Endothelial cell of umbilical vein (primary cell): ENCODE measurements at regions not wholly inside any gene's neighbourhood (a gene's known extent, or its start where the extent isn't known, plus 50 kb on each side); places are given as distances from the start of the nearest gene placed in this dataset.

ENCODE experiments used
- BruUV-seq: library from RNA; stranded (reverse); fragments of 400-500 nt; replicated peaks from 2 replicates; lab custom pipeline; 2021; lab: Mats Ljungman, UMichigan
- CTCF ChIA-PET: fragments of 300-600, 350-600 bp; sonication (Branson Sonifier 250); formaldehyde crosslinking; loops from one replicate; lab custom pipeline; 2021; ENCODE audit warnings: antibody characterized with exemption, inconsistent platforms; lab: Charles Lee
- POLR2A ChIA-PET: fragments of 300-600, 350-600 bp; sonication (Branson Sonifier 250); formaldehyde crosslinking; loops from one replicate; lab custom pipeline; 2021; ENCODE audit warnings: antibody characterized with exemption, inconsistent platforms; lab: Charles Lee
- DNase-seq: peaks from one replicate; pipeline ENCODE4 v3.0.0-alpha.2; 2011; ENCODE audit warnings: low read depth, low spot score
- FAIRE-seq: peaks from 2 replicates; lab custom pipeline; 2011; peaks lifted over from hg19 to GRCh38; lab: Jason Lieb, UNC
- H2AFZ ChIP-seq: 2 replicates; pipeline ENCODE4 v1.6.0; 2012; ENCODE audit warnings: low read depth, low read length, control low read depth, inconsistent platforms
- H3K27ac ChIP-seq: 2 replicates; pipeline ENCODE4 v1.5.1; 2011; ENCODE audit warnings: low read depth, mild to moderate bottlenecking, control low read depth, low read length, moderate library complexity; ENCODE audit not compliant: insufficient read depth
- H3K27me3 ChIP-seq, 2 experiments: 2 replicates each; pipeline versions ENCODE4 v1.6.0 to v1.6.1; 2011; ENCODE audit warnings: low read length in 2 of 2, mixed read lengths in 1 of 2; ENCODE audit not compliant: control insufficient read depth in 2 of 2, insufficient read depth in 2 of 2
- H3K36me3 ChIP-seq, 2 experiments: 2 replicates in 1 of 2; 3 replicates in 1 of 2; pipeline ENCODE4 v1.5.1; 2011; ENCODE audit warnings: low read length in 2 of 2, mild to moderate bottlenecking in 1 of 2, moderate library complexity in 1 of 2; ENCODE audit not compliant: control insufficient read depth in 2 of 2, insufficient read depth in 2 of 2; ENCODE audit errors: extremely low read depth in 1 of 2
- H3K4me1 ChIP-seq: 3 replicates; pipeline ENCODE4 v1.5.1; 2011; ENCODE audit warnings: mild to moderate bottlenecking, low read length; ENCODE audit not compliant: control insufficient read depth, insufficient read depth; ENCODE audit errors: extremely low read depth
- H3K4me2 ChIP-seq: 2 replicates; pipeline ENCODE4 v1.6.1; 2011; ENCODE audit warnings: low read length, control low read depth, mixed read lengths; ENCODE audit not compliant: insufficient read depth
- H3K4me3 ChIP-seq, 3 experiments: fragments of 200-600 bp in 1 of 3; sonication (generic), shearing (Covaris generic) in 1 of 3; replicated peaks in 1 of 3; 2 replicates each; pipeline ENCODE4 v1.5.1; 2011 to 2016; ENCODE audit warnings: control low read depth in 3 of 3, low read length in 3 of 3, mild to moderate bottlenecking in 2 of 3, inconsistent platforms in 1 of 3, low read depth in 1 of 3, moderate library complexity in 1 of 3; ENCODE audit not compliant: insufficient read depth in 1 of 3
- H3K79me2 ChIP-seq: 2 replicates; pipeline ENCODE4 v1.6.0; 2012; ENCODE audit warnings: low read length, inconsistent platforms; ENCODE audit not compliant: control insufficient read depth, insufficient read depth
- H3K9ac ChIP-seq: replicated peaks from 2 replicates; pipeline ENCODE3; 2011; ENCODE audit warnings: low read length, control low read depth; ENCODE audit not compliant: insufficient read depth; ENCODE audit errors: extremely low read depth
- H3K9me1 ChIP-seq: replicated peaks from 3 replicates; pipeline ENCODE4 v1.6.0; 2011; ENCODE audit warnings: mild to moderate bottlenecking, low read length; ENCODE audit not compliant: control insufficient read depth, insufficient read depth; ENCODE audit errors: extremely low read depth
- H3K9me3 ChIP-seq: replicated peaks from 2 replicates; pipeline ENCODE4 v1.5.1; 2012; ENCODE audit warnings: low read length, inconsistent platforms; ENCODE audit not compliant: control insufficient read depth, insufficient read depth
- H4K20me1 ChIP-seq: replicated peaks from 2 replicates; pipeline ENCODE3; 2011; ENCODE audit warnings: mild to moderate bottlenecking, low read length; ENCODE audit not compliant: control insufficient read depth, insufficient read depth; ENCODE audit errors: extremely low read depth
- EZH2 ChIP-seq: IDR thresholded peaks from 2 replicates; pipeline ENCODE4 v1.6.1; 2012; ENCODE audit warnings: borderline replicate concordance, low read depth, mild to moderate bottlenecking, moderate library complexity, low read length, inconsistent platforms; ENCODE audit not compliant: severe bottlenecking
- FOS ChIP-seq: IDR thresholded peaks from 2 replicates; pipeline ENCODE4 v1.6.1; 2011; ENCODE audit warnings: mild to moderate bottlenecking, low read length, moderate library complexity, borderline replicate concordance; ENCODE audit not compliant: insufficient read depth
- GATA2 ChIP-seq: IDR thresholded peaks from 2 replicates; pipeline ENCODE4 v1.7.0; 2011; ENCODE audit warnings: low read depth, mild to moderate bottlenecking, moderate library complexity, mixed read lengths, low read length; ENCODE audit not compliant: insufficient read length, insufficient read depth
- JUN ChIP-seq: IDR thresholded peaks from 2 replicates; pipeline ENCODE4 v1.6.1; 2011; ENCODE audit warnings: borderline replicate concordance, low read depth; ENCODE audit not compliant: insufficient read length, insufficient read depth
- MYC ChIP-seq: IDR thresholded peaks from one replicate; pipeline ENCODE4 v1.6.1; 2011; ENCODE audit warnings: mild to moderate bottlenecking, low read depth, low read length
- POLR2A ChIP-seq: IDR thresholded peaks from 2 replicates; pipeline ENCODE4 v1.6.1; 2012; ENCODE audit warnings: low read depth, mild to moderate bottlenecking, control low read depth, low read length
- POLR2AphosphoS5 ChIP-seq: IDR thresholded peaks from 2 replicates; pipeline ENCODE4 v1.6.1; 2012; ENCODE audit warnings: low read depth, mild to moderate bottlenecking, control low read depth, low read length, moderate library complexity; ENCODE audit not compliant: insufficient read depth
- dilution Hi-C: fragments of 300-500 bp; cut with MboI; formaldehyde crosslinking; loops from one replicate; pipeline ENCODE4 v1.15.0; 2019; ENCODE audit warnings: low sequenced_read_pairs; ENCODE audit not compliant: extremely low pct_ligation_motif_present
- intact Hi-C: fragments of 100-400 bp; cut with micrococcal nuclease; formaldehyde crosslinking; loops from one replicate; pipeline ENCODE4 v1.10.0; 2022
- TF ChIP-seq, protein P1 (sequence below), 2 donors: IDR thresholded peaks; 1 replicate in 1 of 2; 2 replicates in 1 of 2; pipeline ENCODE4 v1.5.1; 2011; ENCODE audit warnings: low read length in 2 of 2, mild to moderate bottlenecking in 2 of 2, moderate library complexity in 2 of 2, control low read depth in 1 of 2, inconsistent platforms in 1 of 2, low read depth in 1 of 2; ENCODE audit not compliant: insufficient read depth in 1 of 2; ENCODE audit errors: extremely low read depth in 1 of 2
- TF ChIP-seq, protein P2 (sequence below): IDR thresholded peaks from 2 replicates; pipeline ENCODE4 v1.6.1; 2011; ENCODE audit not compliant: insufficient read depth, insufficient read length

DNA sequence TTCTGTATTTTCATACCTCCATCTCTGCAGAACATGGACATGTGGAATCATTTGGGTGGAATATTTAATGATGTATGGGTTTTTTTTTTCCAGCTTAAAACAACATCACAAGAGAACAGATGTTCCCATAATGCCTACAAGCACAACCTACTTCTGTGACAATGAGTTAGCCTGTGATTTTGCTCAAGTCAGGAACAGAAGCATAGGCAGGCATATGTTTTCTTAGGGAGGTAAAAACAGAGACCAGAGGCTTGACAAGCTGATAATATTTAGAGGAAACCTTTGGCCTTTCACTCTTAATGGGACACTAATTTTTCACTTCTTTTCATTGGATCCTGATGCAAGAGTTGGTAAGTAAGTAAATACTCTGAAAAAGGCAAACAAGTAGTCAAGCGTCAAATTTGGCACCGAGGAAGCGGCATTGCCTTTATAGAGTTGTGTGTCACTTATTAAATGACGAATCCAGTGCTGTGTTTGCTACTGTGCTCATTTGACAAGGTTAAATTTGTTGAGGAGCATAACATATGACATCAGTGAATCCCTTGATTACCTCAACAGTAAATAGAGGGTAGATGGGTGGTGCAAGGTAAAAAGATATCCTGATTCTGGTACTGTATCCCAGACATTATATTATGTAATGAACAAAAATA, 66.7 kb upstream of the RBMS3 start:
- no peak overlapping the region for H3K4me2 ChIP-seq
- no peaks in the 10 kb centered on the region for H4K20me1 ChIP-seq
- H3K27ac ChIP-seq: no peak overlapping the region
- no peaks in the 10 kb centered on the region for H3K9me3 ChIP-seq
- no peaks in the 10 kb centered on the region for H3K36me3 ChIP-seq
- intact Hi-C loops (no loop called here), dilution Hi-C loops (no loop called here)
- H3K79me2 ChIP-seq: no peaks in the 10 kb centered on the region
- H3K9me1 ChIP-seq: no peaks in the 10 kb centered on the region
- CTCF ChIA-PET: no interaction called here
- no peak overlapping the region for H2AFZ ChIP-seq
- no TSS peak for BruUV-seq
- H3K27me3 ChIP-seq: no peaks in the 10 kb centered on the region
- FAIRE-seq (no peak), DNase-seq (no peak)
- H3K4me1 ChIP-seq: no peaks in the 10 kb centered on the region
- POLR2A ChIA-PET: no interaction called here
- H3K4me3 ChIP-seq: no peak overlapping the region
- TF ChIP-seq EZH2: no peak
- no peak for TF ChIP-seq JUN
- no peak overlapping the region for H3K9ac ChIP-seq

DNA sequence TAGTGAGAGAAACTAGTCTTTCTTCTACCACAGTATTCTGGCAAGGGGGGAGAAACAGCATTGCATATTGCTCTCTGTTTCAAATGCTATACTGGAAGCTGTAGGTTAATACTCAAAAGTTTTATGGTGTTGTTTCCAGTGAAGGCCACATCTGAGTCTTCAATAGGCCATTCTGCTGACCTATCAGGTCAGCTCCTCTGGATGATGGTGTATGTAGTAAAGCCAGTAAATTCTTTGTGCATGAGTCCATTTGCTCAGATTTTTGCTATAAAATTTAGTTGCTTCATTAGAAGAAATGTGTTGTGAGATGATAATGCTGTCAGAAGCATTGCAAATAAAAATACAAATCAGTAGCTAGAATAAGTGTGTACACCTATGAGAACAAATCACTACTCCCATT, 64.9 kb upstream of the RBMS3 start:
- POLR2A ChIA-PET: no interaction called here
- Histone ChIP-seq H2AFZ (no peak overlapping the region), H3K36me3 (no peaks in the 10 kb centered on the region), H3K9me3 (no peaks in the 10 kb centered on the region), H3K4me2 (no peak overlapping the region), H3K79me2 (no peaks in the 10 kb centered on the region), H3K4me3 (no peak overlapping the region), H3K27me3 (no peaks in the 10 kb centered on the region), H3K4me1 (no peaks in the 10 kb centered on the region), H3K27ac (no peak overlapping the region), H3K9ac (no peak overlapping the region), H3K9me1 (no peaks in the 10 kb centered on the region), H4K20me1 (no peaks in the 10 kb centered on the region)
- dilution Hi-C loops: no loop called here
- no peak for FAIRE-seq
- intact Hi-C loops: no loop called here
- no peak for TF ChIP-seq GATA2
- no peak for TF ChIP-seq EZH2
- no peak for TF ChIP-seq JUN
- no peak for TF ChIP-seq POLR2A
- no peak for TF ChIP-seq FOS
- TF ChIP-seq, protein P1, sequence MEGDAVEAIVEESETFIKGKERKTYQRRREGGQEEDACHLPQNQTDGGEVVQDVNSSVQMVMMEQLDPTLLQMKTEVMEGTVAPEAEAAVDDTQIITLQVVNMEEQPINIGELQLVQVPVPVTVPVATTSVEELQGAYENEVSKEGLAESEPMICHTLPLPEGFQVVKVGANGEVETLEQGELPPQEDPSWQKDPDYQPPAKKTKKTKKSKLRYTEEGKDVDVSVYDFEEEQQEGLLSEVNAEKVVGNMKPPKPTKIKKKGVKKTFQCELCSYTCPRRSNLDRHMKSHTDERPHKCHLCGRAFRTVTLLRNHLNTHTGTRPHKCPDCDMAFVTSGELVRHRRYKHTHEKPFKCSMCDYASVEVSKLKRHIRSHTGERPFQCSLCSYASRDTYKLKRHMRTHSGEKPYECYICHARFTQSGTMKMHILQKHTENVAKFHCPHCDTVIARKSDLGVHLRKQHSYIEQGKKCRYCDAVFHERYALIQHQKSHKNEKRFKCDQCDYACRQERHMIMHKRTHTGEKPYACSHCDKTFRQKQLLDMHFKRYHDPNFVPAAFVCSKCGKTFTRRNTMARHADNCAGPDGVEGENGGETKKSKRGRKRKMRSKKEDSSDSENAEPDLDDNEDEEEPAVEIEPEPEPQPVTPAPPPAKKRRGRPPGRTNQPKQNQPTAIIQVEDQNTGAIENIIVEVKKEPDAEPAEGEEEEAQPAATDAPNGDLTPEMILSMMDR (IDR thresholded peaks at IDR 0.05; ENCODE audit: extremely low read depth in 1 of 2, insufficient read depth in 1 of 2, low read depth in 1 of 2, low read length in 2 of 2): no peak
- no peak for TF ChIP-seq MYC
- TF ChIP-seq, protein P2, sequence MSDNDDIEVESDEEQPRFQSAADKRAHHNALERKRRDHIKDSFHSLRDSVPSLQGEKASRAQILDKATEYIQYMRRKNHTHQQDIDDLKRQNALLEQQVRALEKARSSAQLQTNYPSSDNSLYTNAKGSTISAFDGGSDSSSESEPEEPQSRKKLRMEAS: no peak
- no peak for TF ChIP-seq POLR2AphosphoS5
- BruUV-seq: no TSS peak
- DNase-seq: no peak
- CTCF ChIA-PET: interaction anchor here (1.0 kb wide), 1 partner anchor 8 kb away, joined by 3 read pairs; no protein-coding TSS in a partner anchor
